ENCODE measurements at regions not wholly inside any gene's neighbourhood (a gene's known extent, or its start where the extent isn't known, plus 50 kb on each side); places are given as distances from the start of the nearest gene placed in this dataset.

DNA sequence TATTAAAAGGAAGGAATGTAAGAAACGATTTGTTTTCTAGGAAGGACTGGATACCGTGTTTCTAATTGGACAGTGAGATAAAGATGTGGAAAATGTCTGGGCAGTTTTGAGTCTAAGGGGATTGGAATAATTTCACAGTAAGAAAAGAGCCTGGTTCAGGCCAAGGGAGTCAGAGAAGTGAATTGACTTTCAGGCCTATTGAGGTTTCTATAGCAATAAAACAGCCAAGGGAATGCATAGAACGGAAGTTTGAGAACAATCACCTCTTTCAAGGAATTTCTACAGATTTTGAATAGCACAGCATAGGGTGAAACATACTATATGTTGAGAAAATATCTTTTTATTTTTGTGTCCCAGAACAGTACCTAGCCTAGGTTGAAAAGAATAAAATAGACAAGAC is 271.6 kb upstream of the TRPM3 start:
- TF ChIP-seq, protein P1, sequence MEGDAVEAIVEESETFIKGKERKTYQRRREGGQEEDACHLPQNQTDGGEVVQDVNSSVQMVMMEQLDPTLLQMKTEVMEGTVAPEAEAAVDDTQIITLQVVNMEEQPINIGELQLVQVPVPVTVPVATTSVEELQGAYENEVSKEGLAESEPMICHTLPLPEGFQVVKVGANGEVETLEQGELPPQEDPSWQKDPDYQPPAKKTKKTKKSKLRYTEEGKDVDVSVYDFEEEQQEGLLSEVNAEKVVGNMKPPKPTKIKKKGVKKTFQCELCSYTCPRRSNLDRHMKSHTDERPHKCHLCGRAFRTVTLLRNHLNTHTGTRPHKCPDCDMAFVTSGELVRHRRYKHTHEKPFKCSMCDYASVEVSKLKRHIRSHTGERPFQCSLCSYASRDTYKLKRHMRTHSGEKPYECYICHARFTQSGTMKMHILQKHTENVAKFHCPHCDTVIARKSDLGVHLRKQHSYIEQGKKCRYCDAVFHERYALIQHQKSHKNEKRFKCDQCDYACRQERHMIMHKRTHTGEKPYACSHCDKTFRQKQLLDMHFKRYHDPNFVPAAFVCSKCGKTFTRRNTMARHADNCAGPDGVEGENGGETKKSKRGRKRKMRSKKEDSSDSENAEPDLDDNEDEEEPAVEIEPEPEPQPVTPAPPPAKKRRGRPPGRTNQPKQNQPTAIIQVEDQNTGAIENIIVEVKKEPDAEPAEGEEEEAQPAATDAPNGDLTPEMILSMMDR (IDR thresholded peaks at IDR 0.05; ENCODE audit: control extremely low read depth, extremely low read depth, low read depth, missing control alignments): no peak
- DNase-seq (ENCODE audit: extremely low spot score): no peak
- ChIA-PET POLR2A (no interaction called here), CTCF (interaction anchor here (1.0 kb wide), 1 partner anchor 8 kb away, joined by 3 read pairs; no protein-coding TSS in a partner anchor)

GRCh38 chr9:71384343-71384742 is 262.9 kb upstream of the TRPM3 start:
- POLR2A ChIA-PET: no interaction called here
- no peak for DNase-seq (ENCODE audit: extremely low spot score)

DNA sequence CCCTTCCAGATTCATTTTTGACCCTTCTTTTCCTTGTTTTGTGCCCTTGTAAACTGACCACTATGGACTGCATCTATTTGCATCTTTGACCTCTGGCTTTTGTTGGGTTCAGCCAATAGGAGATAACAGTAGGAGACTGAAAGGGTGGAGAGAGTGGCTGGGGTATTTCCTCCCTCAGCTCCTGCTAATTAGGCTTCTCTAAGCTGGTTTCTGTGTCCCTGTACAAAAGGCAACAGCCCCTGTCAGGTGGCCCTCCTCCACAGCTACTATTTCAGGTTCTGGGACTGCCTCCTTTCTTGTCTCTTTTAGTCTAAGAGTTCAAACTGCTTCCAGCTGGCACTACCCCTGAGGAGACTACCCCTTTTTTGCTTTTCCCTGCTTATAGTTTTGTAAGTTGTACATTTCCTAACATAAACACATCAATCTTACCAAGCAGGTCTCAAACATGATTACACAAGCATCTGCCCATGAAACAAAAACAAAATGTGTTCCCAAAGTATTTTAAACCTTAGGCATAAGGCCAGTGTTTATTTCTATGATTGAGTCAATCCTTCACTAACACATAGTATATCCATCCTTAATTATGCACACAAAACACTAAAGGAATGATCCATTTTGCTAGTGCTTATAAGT is 262.0 kb upstream of the TRPM3 start:
- no peak for DNase-seq (ENCODE audit: extremely low spot score)
- POLR2A ChIA-PET: no interaction called here
- CTCF ChIA-PET: no interaction called here
- TF ChIP-seq, protein P1 (IDR thresholded peaks at IDR 0.05; ENCODE audit: control extremely low read depth, extremely low read depth, low read depth, missing control alignments): no peak

More at GRCh38 chr9:71384343-71384742, 262.9 kb upstream of the TRPM3 start:
- TF ChIP-seq, protein P1 (IDR thresholded peaks at IDR 0.05; ENCODE audit: control extremely low read depth, extremely low read depth, low read depth, missing control alignments): no peak
- CTCF ChIA-PET: no interaction called here

DNA sequence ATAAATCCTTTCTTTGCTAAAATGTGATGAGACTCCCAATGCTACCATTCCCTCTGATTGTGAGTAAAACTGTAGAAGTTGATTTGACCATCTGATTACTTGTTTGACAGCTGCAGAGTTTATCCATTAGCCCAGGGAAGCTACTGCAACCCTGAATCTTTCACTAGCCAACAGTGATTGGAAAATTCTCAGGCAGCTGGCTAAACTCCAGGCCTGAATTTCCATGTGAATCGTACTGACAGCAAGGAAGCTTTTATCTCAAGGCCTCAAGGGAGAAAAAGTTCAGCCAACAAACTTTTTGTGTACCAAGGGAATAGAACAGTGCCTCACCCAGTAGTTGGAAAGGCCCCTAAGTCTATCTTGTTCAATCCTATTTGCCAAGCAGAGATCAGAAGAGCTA is 246.7 kb upstream of the TRPM3 start:
- ChIA-PET POLR2A (no interaction called here), CTCF (no interaction called here)
- TF ChIP-seq, protein P1 (IDR thresholded peaks at IDR 0.05; ENCODE audit: control extremely low read depth, extremely low read depth, low read depth, missing control alignments): no peak
- no peak for DNase-seq (ENCODE audit: extremely low spot score)

DNA sequence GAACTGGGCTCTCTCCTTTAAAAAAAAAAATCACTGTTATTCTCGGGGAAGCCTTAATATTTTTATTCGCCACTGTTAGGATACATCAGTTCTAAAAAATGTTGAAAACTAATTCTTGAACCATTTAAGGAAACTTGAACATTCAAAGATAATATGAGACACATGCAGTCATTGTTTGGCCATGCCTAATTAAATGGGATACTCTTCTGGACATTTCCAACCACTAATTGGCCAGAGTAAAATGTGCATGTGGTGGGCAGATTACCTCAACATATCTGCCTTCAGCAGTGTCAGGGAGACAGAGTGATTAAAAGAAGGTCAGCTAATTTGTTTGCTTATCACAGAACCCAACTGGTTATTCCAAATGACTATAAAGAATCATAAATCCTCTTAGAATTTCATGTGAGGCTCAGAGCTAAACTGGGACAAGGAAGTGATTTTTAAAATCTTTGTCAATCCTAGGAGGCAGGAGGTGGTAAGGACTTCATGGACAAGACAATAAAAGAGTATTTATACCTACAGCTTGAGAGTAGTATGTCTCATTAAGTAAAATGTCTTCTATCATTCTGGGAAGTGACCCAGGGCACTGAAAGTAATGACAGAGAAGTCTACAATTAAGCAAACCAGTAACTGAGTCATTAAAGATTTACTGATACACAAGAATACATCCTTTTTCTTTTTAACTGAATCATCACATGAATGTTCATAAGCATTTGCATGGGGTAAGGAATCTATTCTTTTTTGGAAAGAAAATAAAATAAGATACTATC is 242.9 kb upstream of the TRPM3 start:
- DNase-seq (ENCODE audit: extremely low spot score): no peak
- ChIA-PET CTCF (interaction anchor here (1.4 kb wide), 1 partner anchor 10 kb away, joined by 4 read pairs; no protein-coding TSS in a partner anchor), POLR2A (no interaction called here)
- TF ChIP-seq, protein P1 (IDR thresholded peaks at IDR 0.05; ENCODE audit: control extremely low read depth, extremely low read depth, low read depth, missing control alignments): no peak

GRCh38 chr9:71363286-71363961 is 242.0 kb upstream of the TRPM3 start:
- TF ChIP-seq, protein P1 (IDR thresholded peaks at IDR 0.05; ENCODE audit: control extremely low read depth, extremely low read depth, low read depth, missing control alignments): no peak
- POLR2A ChIA-PET: no interaction called here
- CTCF ChIA-PET: interaction anchor here (1.4 to 2.0 kb wide), 2 partner anchors 13 to 78 kb away, joined by 3 to 7 read pairs; no protein-coding TSS in a partner anchor
- no peak for DNase-seq (ENCODE audit: extremely low spot score)

All from GM10248 (cell line).